ENCODE measurements at regions not wholly inside any gene's neighbourhood (a gene's known extent, or its start where the extent isn't known, plus 50 kb on each side); places are given as distances from the start of the nearest gene placed in this dataset.

DNA sequence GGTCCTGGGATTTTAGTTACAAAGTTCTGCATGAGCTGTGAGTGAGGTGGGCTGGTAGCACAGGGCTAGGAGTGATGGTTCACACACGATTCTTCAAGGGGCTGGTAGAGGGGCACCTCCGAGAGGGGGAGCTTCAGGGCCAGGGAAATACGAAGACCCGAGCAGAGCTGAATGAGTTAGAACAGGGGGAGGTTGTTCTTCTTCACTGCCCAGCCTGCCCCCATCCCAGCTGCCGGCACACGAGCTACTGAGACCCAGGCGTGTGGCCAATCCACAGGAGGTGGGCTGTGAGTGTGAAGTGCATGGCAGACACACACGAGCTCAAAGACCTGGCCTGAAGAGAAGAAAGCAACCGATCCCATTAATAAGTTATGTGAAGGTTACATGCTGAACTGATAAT, 256.2 kb upstream of the ZNF32 start:
- no peak overlapping the region for H3K4me3 ChIP-seq
- H3K9me3 ChIP-seq = no peaks in the 10 kb centered on the region
- intact Hi-C loops (cut with DNase I; ENCODE audit: low total_unique reads) = no loop called here
- DNase-seq = no peak
- WGBS, 5 donors = 76 to 85% (median 78%) methylated on average over 9 of the region's 9 CpGs
- TF ChIP-seq, protein P1, sequence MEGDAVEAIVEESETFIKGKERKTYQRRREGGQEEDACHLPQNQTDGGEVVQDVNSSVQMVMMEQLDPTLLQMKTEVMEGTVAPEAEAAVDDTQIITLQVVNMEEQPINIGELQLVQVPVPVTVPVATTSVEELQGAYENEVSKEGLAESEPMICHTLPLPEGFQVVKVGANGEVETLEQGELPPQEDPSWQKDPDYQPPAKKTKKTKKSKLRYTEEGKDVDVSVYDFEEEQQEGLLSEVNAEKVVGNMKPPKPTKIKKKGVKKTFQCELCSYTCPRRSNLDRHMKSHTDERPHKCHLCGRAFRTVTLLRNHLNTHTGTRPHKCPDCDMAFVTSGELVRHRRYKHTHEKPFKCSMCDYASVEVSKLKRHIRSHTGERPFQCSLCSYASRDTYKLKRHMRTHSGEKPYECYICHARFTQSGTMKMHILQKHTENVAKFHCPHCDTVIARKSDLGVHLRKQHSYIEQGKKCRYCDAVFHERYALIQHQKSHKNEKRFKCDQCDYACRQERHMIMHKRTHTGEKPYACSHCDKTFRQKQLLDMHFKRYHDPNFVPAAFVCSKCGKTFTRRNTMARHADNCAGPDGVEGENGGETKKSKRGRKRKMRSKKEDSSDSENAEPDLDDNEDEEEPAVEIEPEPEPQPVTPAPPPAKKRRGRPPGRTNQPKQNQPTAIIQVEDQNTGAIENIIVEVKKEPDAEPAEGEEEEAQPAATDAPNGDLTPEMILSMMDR (IDR thresholded peaks at IDR 0.05 in 8 of 11, conservative IDR thresholded peaks at IDR 0.05 in 3 of 11) = no peak
- no peak for TF ChIP-seq POLR2A (IDR thresholded peaks at IDR 0.05)
- no peak for TF ChIP-seq POLR2AphosphoS5 (IDR thresholded peaks at IDR 0.05)
- peaks cover 0 to 23% (median 12%) of the 10 kb centered on the region in 6 donors for H3K4me1 ChIP-seq
- peaks cover 0 to 9% (median 0%) of the 10 kb centered on the region in 7 donors for H3K27me3 ChIP-seq (replicated peaks in 1 of 7)
- H3K36me3 ChIP-seq = no peaks in the 10 kb centered on the region
- H3K27ac ChIP-seq = peak overlapping the region in 1 of 8 donors; percentile 61

DNA sequence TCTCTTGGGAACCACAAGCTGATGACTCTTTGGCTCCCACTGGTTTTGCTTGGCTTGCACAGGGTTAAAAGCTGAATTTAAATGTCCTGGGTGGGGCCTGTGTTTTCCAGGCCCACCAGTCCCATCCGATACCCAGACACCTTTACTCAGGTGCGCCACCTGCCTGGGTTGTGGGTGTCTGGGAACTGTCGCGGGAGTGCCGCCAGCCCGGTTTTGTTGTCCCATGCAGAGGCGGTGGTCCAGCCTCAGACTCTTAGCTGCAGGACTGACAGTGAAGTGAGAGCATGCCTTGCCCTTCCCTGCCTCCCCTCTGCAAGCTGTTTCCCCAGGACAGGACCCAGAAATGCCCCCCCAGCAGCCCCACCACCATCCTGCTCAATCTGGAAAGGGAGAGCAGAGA, 255.6 kb upstream of the ZNF32 start:
- Histone ChIP-seq H3K9me3 (no peaks in the 10 kb centered on the region), H3K4me1 (peaks cover 0 to 26% (median 12%) of the 10 kb centered on the region in 6 donors), H3K4me3 (no peak overlapping the region), H3K36me3 (no peaks in the 10 kb centered on the region), H3K27me3 (replicated peaks in 1 of 7) (peaks cover 0 to 9% (median 0%) of the 10 kb centered on the region in 7 donors), H3K27ac (no peak overlapping the region)
- no peak for DNase-seq
- TF ChIP-seq, protein P1 (IDR thresholded peaks at IDR 0.05 in 8 of 11, conservative IDR thresholded peaks at IDR 0.05 in 3 of 11) = no peak
- TF ChIP-seq POLR2AphosphoS5 (IDR thresholded peaks at IDR 0.05) (no peak), POLR2A (IDR thresholded peaks at IDR 0.05) (no peak)
- 84 to 95% (median 90%) methylated on average over 7 of the region's 7 CpGs for WGBS, 5 donors
- intact Hi-C loops (cut with DNase I; ENCODE audit: low total_unique reads) = no loop called here

DNA sequence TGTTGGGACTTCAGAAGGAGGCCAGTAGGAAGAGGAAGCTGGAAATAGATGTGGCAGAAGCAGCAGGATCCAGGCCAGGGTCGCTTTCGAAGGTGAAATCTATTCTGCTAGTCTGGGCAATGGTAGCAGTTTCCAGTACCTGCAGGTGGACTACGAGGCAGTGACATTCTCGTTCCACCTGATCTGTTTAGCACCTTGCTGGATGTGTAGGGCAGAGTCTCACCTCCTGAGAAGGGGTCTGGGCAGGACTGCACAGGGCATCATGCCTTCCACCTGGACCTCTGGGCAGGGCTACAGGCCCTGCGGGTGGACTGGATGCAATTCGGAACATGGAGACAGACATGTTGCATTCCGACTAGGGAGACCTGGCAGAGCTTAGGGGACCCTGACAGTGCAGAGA, 254.8 kb upstream of the ZNF32 start:
- Histone ChIP-seq H3K36me3 (no peaks in the 10 kb centered on the region), H3K4me3 (no peak overlapping the region), H3K27ac (no peak overlapping the region), H3K4me1 (peaks cover 0 to 34% (median 12%) of the 10 kb centered on the region in 6 donors), H3K9me3 (no peaks in the 10 kb centered on the region), H3K27me3 (replicated peaks in 1 of 7) (peaks cover 0 to 9% (median 3%) of the 10 kb centered on the region in 7 donors)
- WGBS, 5 donors = 77 to 83% (median 78%) methylated on average over 6 to 7 of the region's 7 CpGs
- TF ChIP-seq, protein P1 (IDR thresholded peaks at IDR 0.05 in 8 of 11, conservative IDR thresholded peaks at IDR 0.05 in 3 of 11) = no peak
- no peak for TF ChIP-seq POLR2AphosphoS5 (IDR thresholded peaks at IDR 0.05)
- TF ChIP-seq POLR2A (IDR thresholded peaks at IDR 0.05) = no peak
- intact Hi-C loops (cut with DNase I; ENCODE audit: low total_unique reads) = no loop called here
- DNase-seq = no peak

DNA sequence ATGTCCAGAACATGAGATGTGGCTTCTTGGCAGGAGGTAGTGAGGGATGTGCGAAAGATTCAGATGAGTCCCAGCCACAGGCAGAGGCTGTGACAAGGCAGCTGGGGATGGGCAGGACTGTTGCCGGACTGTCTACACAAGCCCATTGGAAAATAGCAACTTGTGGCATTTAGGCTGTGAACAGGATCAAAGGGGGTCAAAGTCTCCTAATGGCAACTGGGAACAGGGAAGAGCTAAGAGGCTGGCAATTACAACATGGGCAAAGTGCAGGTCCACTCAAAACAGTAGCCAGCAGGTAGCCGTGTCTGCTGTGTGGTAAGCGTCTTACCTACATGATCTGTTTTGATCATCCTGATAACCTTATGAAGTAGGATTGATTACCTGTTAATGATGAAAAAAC, 254.2 kb upstream of the ZNF32 start:
- no peak for TF ChIP-seq POLR2A (IDR thresholded peaks at IDR 0.05)
- TF ChIP-seq POLR2AphosphoS5 (IDR thresholded peaks at IDR 0.05) = no peak
- TF ChIP-seq, protein P1 (IDR thresholded peaks at IDR 0.05 in 8 of 11, conservative IDR thresholded peaks at IDR 0.05 in 3 of 11) = no peak
- no peak for DNase-seq
- no peaks in the 10 kb centered on the region for H3K36me3 ChIP-seq
- WGBS, 5 donors = 87 to 100% (median 95%) methylated on average over 4 of the region's 4 CpGs
- H3K4me3 ChIP-seq = no peak overlapping the region
- no peak overlapping the region for H3K27ac ChIP-seq
- peaks cover 0 to 34% (median 12%) of the 10 kb centered on the region in 6 donors for H3K4me1 ChIP-seq
- intact Hi-C loops (cut with DNase I; ENCODE audit: low total_unique reads) = no loop called here
- H3K9me3 ChIP-seq = no peaks in the 10 kb centered on the region
- H3K27me3 ChIP-seq (replicated peaks in 1 of 7) = peaks cover 0 to 9% (median 3%) of the 10 kb centered on the region in 7 donors
